ENCODE measurements at regions not wholly inside any gene's neighbourhood (a gene's known extent, or its start where the extent isn't known, plus 50 kb on each side); places are given as distances from the start of the nearest gene placed in this dataset.
"Not testable (repeated sequence)": the region's sequence is repeated elsewhere in the genome, so short reads cannot be mapped to it uniquely, and the experiment has no call there.

- Histone ChIP-seq H3F3A (replicated peaks; ENCODE audit: low read depth) (no peaks in the 10 kb centered on the region), H3K36me3 (ENCODE audit: insufficient read depth) (no peaks in the 10 kb centered on the region), H3K4me1 (ENCODE audit: insufficient read depth) (no peaks in the 10 kb centered on the region), H3K4me3 (no peak overlapping the region), H4K20me1 (replicated peaks; ENCODE audit: insufficient read depth) (no peaks in the 10 kb centered on the region), H3K27me3 (ENCODE audit: insufficient read depth) (no peaks in the 10 kb centered on the region), H3K9me2 (ENCODE audit: insufficient read depth) (no peaks in the 10 kb centered on the region), H3K79me2 (replicated peaks; ENCODE audit: insufficient read depth) (no peaks in the 10 kb centered on the region), H3K4me2 (no peak overlapping the region), H3K27ac (ENCODE audit: low read depth) (no peak overlapping the region), H2AFZ (no peak overlapping the region)
- Mint-ChIP-seq H3K36me3 (ENCODE audit: low read depth) (no peaks in the 10 kb centered on the region; the same call in 2 of the 3 replicates), H3K4me1 (no peaks in the 10 kb centered on the region), H3K27me3 (ENCODE audit: insufficient read depth, low read depth, poor library complexity) (no peaks in the 10 kb centered on the region), H3K4me3 (no peak overlapping the region), H3K27ac (no peak overlapping the region), H3K9me3 (peaks cover 44% of the 10 kb centered on the region)
- no peak for DNase-seq (ENCODE audit: low spot score)
- TF ChIP-seq ZNF331 (CRISPR knock-in tag; IDR thresholded peaks at IDR 0.05; ENCODE audit: low read depth), result no peak
- no peak for TF ChIP-seq ETS1 (IDR thresholded peaks at IDR 0.05)
- no peak for TF ChIP-seq CREB1 (CRISPR knock-in tag; IDR thresholded peaks at IDR 0.05; ENCODE audit: low read depth)
- no peak for TF ChIP-seq JUNB (IDR thresholded peaks at IDR 0.05; ENCODE audit: unreplicated experiment)
- TF ChIP-seq EZH2 (IDR thresholded peaks at IDR 0.05; ENCODE audit: low read depth, unreplicated experiment), result no peak
- no peak for TF ChIP-seq ZNF114 (CRISPR knock-in tag; IDR thresholded peaks at IDR 0.05)
- no peak for ATAC-seq
Observed at GRCh38 chr21:25183577-25183976, 423.7 kb downstream of the MRPL39 start.

DNA sequence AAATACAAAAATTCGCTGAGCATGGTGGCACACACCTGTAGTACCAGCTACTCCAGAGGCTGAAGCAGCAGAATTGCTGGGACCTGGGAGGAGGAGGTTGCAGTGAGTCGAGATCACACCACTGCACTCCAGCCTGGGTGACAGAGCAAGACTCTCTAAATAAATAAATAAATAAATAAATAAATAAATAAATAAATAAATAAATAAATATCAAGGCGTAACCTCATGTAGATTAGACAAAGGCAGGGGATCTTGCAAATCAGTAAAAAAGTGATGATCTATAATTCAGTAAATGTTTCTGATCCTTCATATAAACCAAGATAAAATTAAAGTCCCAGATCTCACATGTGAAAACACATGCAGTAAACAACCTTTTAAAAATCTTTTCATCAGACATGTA lies 425.6 kb downstream of the MRPL39 start:
- not testable (repeated sequence) for H3K4me2 ChIP-seq; DNase-seq (ENCODE audit: low spot score); H3K4me1 ChIP-seq (ENCODE audit: insufficient read depth); ATAC-seq; H2AFZ ChIP-seq; H4K20me1 ChIP-seq (replicated peaks; ENCODE audit: insufficient read depth); H3K4me3 Mint-ChIP-seq; H3K27me3 ChIP-seq (ENCODE audit: insufficient read depth); H3K79me2 ChIP-seq (replicated peaks; ENCODE audit: insufficient read depth); H3K4me1 Mint-ChIP-seq; H3K9me2 ChIP-seq (ENCODE audit: insufficient read depth); H3K27ac ChIP-seq (ENCODE audit: low read depth); H3K27me3 Mint-ChIP-seq (ENCODE audit: insufficient read depth, low read depth, poor library complexity); H3K27ac Mint-ChIP-seq; H3F3A ChIP-seq (replicated peaks; ENCODE audit: low read depth); H3K36me3 Mint-ChIP-seq (ENCODE audit: low read depth); H3K4me3 ChIP-seq; H3K36me3 ChIP-seq (ENCODE audit: insufficient read depth)
- peaks cover 42% of the 10 kb centered on the region for H3K9me3 Mint-ChIP-seq

GRCh38 chr21:25179116-25179515 lies 428.2 kb downstream of the MRPL39 start:
- no peak for DNase-seq (ENCODE audit: low spot score)
- Histone ChIP-seq H3K4me1 (ENCODE audit: insufficient read depth) (peaks cover 5% of the 10 kb centered on the region; the same call in 1 of the 2 replicates), H3K36me3 (ENCODE audit: insufficient read depth) (no peaks in the 10 kb centered on the region), H3K4me3 (no peak overlapping the region), H3K27ac (ENCODE audit: low read depth) (no peak overlapping the region), H3F3A (replicated peaks; ENCODE audit: low read depth) (no peaks in the 10 kb centered on the region), H3K9me2 (ENCODE audit: insufficient read depth) (no peaks in the 10 kb centered on the region), H3K27me3 (ENCODE audit: insufficient read depth) (no peaks in the 10 kb centered on the region), H4K20me1 (replicated peaks; ENCODE audit: insufficient read depth) (no peaks in the 10 kb centered on the region), H2AFZ (no peak overlapping the region), H3K79me2 (replicated peaks; ENCODE audit: insufficient read depth) (no peaks in the 10 kb centered on the region), H3K4me2 (no peak overlapping the region)
- peaks cover 41% of the 10 kb centered on the region for H3K9me3 Mint-ChIP-seq
- TF ChIP-seq NANOG (IDR thresholded peaks at IDR 0.05; ENCODE audit: borderline replicate concordance) (no peak), STAT1 (IDR thresholded peaks at IDR 0.05; ENCODE audit: unreplicated experiment) (no peak), POLR2AphosphoS5 (IDR thresholded peaks at IDR 0.05; ENCODE audit: low read depth) (no peak), CTCF (conservative IDR thresholded peaks at IDR 0.05; ENCODE audit: low read depth in 2 of 2) (no peak), CREB1 (CRISPR knock-in tag; IDR thresholded peaks at IDR 0.05; ENCODE audit: low read depth) (no peak), ETS1 (IDR thresholded peaks at IDR 0.05) (no peak), ZNF331 (CRISPR knock-in tag; IDR thresholded peaks at IDR 0.05; ENCODE audit: low read depth) (no peak), JUNB (IDR thresholded peaks at IDR 0.05; ENCODE audit: unreplicated experiment) (no peak), EZH2 (IDR thresholded peaks at IDR 0.05; ENCODE audit: low read depth, unreplicated experiment) (no peak)
- TF ChIP-seq, protein P1, sequence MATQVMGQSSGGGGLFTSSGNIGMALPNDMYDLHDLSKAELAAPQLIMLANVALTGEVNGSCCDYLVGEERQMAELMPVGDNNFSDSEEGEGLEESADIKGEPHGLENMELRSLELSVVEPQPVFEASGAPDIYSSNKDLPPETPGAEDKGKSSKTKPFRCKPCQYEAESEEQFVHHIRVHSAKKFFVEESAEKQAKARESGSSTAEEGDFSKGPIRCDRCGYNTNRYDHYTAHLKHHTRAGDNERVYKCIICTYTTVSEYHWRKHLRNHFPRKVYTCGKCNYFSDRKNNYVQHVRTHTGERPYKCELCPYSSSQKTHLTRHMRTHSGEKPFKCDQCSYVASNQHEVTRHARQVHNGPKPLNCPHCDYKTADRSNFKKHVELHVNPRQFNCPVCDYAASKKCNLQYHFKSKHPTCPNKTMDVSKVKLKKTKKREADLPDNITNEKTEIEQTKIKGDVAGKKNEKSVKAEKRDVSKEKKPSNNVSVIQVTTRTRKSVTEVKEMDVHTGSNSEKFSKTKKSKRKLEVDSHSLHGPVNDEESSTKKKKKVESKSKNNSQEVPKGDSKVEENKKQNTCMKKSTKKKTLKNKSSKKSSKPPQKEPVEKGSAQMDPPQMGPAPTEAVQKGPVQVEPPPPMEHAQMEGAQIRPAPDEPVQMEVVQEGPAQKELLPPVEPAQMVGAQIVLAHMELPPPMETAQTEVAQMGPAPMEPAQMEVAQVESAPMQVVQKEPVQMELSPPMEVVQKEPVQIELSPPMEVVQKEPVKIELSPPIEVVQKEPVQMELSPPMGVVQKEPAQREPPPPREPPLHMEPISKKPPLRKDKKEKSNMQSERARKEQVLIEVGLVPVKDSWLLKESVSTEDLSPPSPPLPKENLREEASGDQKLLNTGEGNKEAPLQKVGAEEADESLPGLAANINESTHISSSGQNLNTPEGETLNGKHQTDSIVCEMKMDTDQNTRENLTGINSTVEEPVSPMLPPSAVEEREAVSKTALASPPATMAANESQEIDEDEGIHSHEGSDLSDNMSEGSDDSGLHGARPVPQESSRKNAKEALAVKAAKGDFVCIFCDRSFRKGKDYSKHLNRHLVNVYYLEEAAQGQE (IDR thresholded peaks at IDR 0.05; ENCODE audit: unreplicated experiment), result no peak
- no peak overlapping the region for H3K27ac Mint-ChIP-seq
- no peaks in the 10 kb centered on the region; the same call in 2 of the 3 replicates for H3K36me3 Mint-ChIP-seq (ENCODE audit: low read depth)
- no peaks in the 10 kb centered on the region for H3K27me3 Mint-ChIP-seq (ENCODE audit: insufficient read depth, low read depth, poor library complexity)
- no peak overlapping the region for H3K4me3 Mint-ChIP-seq
- ATAC-seq, result no peak
- H3K4me1 Mint-ChIP-seq, result peaks cover 6% of the 10 kb centered on the region; the same call in 2 of the 3 replicates

All from GM23338 (cell line).